GM19025 (cell line): ENCODE measurements at regions not wholly inside any gene's neighbourhood (a gene's known extent, or its start where the extent isn't known, plus 50 kb on each side); places are given as distances from the start of the nearest gene placed in this dataset.

ENCODE experiments used
- ATAC-seq: cut with Tn5 transposase; IDR thresholded peaks from one replicate; pipeline ENCODE4 v1.9.1; 2021; ENCODE audit warnings: mild to moderate bottlenecking, low read depth, moderate library complexity; ENCODE audit not compliant: unreplicated experiment

DNA sequence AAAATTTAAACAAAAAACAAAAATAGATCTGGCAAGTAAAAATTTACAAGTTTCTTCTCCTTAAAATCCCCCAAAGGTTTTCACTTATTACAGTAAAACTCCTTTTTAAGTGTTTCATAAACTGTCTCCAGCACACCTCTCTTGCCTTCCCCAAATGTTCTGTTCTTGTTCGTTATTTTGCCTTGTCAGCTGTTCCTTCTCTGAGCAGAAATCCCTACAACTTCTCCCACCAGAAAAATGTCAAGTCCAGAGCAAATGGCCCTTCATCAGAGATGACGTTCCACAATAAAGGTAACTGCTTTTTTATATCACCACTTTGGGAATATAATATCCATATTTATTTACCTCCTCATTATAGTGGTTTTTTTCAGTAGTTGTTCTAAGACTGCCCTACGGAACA, 432.1 kb downstream of the ADAM29 start:
- ATAC-seq: no peak

GRCh38 chr4:175351473-175351872, 433.3 kb downstream of the ADAM29 start:
- ATAC-seq: no peak

DNA sequence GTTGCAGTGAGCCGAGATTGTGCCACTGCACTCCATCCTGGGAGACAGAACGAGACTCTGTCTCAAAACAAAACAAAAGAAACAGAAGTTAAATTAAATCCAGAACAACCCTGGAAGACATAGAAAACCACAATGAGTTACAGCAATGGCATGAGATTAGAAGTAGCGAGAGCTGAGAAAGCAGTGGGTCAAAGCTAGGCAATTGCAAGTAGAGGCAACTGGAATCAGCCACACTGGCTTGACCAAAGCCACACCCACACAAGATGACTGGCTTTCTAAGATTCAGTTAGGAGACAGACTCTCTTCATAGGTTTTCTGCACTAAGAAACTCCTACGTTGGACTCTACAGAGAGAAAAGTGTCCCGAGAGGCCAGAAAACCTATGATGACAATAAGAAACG, 443.0 kb downstream of the GPM6A start:
- no peak for ATAC-seq

GRCh38 chr4:175371091-175371490, 441.0 kb downstream of the GPM6A start:
- ATAC-seq: no peak

DNA sequence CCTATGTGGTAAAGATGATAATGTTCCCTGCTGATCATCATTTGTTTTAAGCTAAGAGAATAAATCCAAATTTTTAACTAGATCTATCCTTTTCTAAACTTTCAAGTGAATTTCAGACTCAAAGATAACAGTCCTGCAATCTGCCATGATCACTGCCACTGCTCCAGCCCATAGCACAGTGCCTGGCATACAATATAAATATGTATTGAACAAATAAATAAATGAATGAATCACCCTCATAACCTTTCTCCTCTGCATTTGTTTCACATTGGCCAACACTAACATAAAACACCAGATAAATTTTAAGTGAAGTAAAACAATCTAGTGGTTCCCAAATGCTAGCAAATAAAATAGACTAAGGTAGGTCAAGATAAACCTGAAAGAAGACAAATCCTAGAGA, 439.0 kb downstream of the GPM6A start:
- no peak for ATAC-seq

GRCh38 chr4:175374459-175374858, 437.6 kb downstream of the GPM6A start:
- ATAC-seq: no peak

DNA sequence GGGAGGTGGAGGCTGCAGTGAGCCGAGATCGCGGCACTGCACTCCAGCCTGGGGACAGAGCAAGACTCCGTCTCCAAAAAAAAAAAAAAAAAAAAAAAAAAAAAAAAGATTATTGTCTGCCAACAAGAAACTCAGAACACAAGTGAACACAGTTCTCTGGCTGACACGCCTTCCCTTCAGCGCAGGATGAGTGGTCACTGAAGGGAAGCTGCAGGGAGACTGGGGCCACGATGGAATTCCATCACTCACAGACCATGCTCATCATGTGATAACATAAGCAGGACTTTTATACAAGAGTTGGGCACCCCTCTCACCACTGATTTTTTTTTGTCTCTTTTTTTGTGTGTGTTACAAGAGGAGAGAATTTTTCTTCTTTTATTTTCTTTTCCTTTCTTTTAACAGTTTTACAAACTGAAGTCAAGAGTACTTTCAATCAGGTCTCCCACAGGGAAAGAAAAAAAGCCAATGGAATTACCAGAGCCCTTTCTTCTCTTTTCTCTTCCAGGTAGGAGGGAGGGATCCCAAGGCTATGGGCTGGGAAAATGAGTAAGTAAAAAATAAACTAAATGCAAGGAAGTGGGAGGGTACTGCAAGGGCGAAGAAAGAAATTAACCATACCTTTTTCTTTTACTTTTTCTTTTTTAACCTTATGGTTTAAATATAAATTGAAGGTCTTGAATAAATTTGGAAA, 435.6 kb downstream of the GPM6A start:
- no peak for ATAC-seq

DNA sequence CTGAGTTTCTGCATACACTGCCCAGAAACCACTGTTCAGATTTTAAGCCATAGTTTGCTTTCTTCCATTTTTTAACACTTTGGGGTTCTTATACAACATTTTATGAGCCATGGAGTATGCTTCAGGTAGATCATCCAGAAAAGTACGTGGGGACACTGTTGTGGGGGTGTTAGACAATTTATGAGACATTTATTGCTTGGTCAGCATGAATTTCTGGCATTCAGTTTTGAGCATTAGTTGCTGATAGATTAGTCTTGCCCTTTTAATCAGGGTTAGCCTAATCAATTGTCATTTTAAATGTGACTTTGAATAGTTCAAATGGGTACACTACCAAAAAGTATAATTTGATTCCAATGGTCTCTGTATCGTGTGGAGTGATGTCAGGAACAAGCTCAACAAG, 434.9 kb downstream of the GPM6A start:
- no peak for ATAC-seq

GRCh38 chr4:175378372-175378771, 433.7 kb downstream of the GPM6A start:
- no peak for ATAC-seq

DNA sequence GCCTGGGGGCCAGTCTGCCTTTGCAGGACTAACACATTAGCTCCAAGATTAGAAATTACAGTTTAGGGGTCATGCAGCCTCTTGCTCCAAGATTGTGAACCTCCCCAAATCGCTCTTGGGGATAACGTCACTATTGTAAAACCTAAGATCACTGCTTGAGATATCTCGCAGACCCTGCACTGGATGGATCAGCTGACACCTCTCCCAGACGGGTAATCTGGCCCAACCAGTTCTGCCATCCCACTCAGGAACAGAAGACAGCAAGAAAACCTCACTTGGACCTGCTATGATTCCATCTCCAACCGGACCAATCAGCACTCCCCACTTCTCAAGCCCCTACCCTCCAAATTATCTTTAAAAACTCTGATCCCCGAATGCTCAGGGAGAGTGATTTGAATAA, 431.2 kb downstream of the GPM6A start:
- no peak for ATAC-seq

DNA sequence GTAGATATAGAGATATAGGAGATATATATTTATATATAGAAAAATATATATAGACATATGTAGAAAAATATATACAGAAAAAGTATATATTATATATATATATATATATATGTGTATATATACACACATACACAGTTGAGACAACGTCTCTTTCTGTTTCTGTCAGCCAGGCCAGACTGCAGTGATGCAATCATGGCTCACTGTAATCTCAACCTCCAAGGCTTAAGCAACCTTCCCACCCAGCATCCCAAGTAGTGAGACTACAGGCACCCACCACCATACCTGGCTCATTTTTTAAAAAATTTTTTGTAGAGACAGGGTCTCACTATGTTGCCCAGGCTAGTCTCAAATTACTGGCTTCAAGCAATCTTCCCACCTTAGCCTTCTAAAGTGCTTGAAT, 426.3 kb downstream of the GPM6A start:
- no peak for ATAC-seq

DNA sequence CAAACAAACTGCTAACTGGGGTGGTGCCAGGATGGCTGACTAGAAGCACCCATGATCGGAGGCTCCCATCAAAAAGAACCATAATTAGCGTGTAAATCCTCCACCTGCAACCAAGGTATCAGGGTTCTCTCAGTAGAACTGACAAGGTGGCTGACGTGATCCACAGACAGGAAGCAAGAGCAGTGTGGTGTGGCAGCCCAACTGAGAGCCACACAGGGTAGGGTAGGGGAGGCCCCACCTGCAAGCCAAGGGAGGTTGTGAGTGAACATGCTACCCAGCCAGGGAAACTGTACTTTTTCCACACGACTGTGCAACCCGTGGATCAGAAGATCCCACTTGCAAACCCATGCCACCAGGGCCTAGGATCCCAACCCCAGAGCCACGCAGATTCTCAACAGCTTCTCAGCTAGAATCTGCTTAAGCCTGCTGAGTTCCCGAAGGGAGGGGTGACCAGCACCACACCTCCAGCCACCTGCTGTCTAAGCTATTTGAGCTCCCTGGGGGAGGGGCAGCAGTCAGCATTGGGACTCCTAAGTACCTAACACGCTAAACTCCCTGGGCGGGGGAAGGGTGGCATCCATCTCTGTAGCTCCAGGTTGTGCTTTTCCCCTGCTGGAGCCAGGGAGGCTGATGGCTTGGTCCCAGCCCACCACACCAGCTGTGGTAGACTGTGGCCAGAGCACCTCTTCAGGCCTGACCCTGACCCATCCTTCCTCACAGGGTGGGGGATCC, 425.1 kb downstream of the GPM6A start:
- ATAC-seq: no peak

- no peak for ATAC-seq
Observed at GRCh38 chr4:175394208-175394607, 417.9 kb downstream of the GPM6A start.

DNA sequence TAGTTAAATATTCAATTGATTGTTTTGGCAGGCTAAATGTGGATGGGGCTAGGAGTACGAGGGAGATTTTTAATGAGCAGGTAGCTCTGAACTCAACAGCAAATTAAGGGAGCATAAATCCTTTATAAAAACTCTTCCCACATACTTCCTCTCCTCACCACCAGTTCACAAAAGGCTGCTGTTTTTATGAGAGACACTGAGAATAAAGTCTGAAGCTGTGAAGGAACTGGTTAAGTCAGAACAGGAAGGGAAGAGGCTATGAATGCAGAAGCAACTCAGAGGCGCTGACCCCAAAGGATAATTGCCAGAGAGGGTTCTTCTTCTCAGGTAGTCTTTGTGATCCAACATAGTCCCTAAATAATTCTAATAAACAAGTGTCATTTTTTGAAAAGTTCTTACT, 406.1 kb downstream of the GPM6A start:
- ATAC-seq: no peak

DNA sequence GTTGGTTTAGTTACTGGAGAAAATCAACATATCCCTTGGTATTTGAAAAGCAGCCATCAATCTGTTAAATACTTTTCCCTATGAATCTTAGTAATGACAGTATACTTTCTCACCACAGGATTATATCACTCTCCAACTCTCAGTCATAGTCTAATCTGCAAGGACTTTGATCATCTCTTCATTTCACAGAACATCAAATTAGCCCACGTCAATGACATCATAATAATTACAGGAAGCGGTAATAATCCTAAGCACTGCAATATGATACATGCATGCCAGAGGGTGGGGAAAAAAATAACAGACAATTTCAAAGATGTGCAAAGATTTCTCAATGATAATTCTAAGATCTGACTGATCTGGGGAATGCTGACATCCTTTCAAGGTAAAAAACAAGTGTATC, 404.1 kb downstream of the GPM6A start:
- no peak for ATAC-seq

GRCh38 chr4:175411251-175411650, 400.8 kb downstream of the GPM6A start:
- no peak for ATAC-seq

DNA sequence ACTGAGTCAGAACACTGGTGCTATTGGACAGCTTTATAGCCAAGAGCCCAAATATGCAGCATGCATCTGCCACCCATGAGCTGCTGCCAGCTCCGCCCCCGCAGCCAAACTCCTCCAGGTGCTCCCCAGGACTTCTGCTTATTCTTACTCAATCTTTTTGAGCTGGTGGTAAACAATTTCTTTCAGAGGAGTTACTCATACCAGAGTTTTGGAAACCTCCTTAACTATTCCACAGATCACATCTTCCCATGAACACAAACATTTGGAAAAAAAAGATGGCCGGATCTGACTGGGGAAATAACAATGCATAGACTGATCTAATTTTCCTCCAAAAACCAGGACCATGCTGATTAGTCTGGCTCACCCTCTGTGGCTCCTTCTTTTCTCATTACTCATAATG, 399.9 kb downstream of the GPM6A start:
- ATAC-seq: no peak

GRCh38 chr4:175412746-175413145, 399.3 kb downstream of the GPM6A start:
- ATAC-seq: no peak

DNA sequence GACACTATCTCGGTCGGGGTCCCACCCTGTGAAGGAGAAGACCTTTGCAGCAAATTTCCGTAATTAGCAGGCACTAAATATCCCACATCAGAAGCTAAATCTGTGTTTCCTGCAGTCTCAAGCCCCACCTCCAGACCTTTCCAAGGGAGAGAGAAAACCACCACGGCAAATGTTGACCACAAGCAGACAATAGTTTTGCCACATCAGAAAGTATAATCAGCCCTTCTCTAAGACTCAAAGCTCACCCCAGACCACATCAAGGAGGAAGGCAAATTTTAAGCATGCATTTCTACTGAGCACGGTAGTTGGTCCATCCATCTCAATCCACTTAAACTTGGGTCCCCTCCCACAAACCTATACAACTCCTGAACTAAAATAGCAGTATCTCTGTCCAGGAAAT, 398.5 kb downstream of the GPM6A start:
- ATAC-seq: no peak

- no peak for ATAC-seq
Observed at GRCh38 chr4:175414602-175415001, 397.5 kb downstream of the GPM6A start.

DNA sequence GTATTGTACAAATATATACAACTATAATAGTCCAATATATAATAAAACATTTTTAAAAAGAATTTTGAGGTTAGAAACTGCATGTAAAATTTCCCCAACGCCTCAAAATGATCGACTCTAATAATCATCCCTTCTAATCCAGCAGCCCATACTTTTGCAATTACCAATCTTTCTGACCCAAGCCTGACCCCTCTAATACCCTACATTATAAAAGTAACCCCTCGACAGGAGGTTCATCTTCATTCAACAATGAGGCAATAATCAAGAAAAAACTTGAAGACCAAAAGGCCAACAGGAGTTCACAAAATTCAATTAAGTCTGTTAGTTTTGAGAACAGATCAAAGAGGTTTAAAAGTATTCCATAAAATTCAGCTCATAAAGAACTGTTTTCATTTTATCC, 393.5 kb downstream of the GPM6A start:
- ATAC-seq: no peak

GRCh38 chr4:175419236-175419718, 392.8 kb downstream of the GPM6A start:
- ATAC-seq: no peak
